Urinary bladder (tissue), 3 donors: ENCODE measurements at regions not wholly inside any gene's neighbourhood (a gene's known extent, or its start where the extent isn't known, plus 50 kb on each side); places are given as distances from the start of the nearest gene placed in this dataset.
A peak's percentile ranks its signal among the peaks of the same experiment; 100 is the strongest.
"Not testable (repeated sequence)": the region's sequence is repeated elsewhere in the genome, so short reads cannot be mapped to it uniquely, and the experiment has no call there.

Experiments used
- DNase-seq: peaks from one replicate; pipeline ENCODE4 v3.0.0-alpha.2; 2015; ENCODE audit errors: extremely low spot score
- H3K27ac ChIP-seq: one replicate; pipeline ENCODE4 v1.5.1; 2013; ENCODE audit warnings: low read depth, mild to moderate bottlenecking, moderate library complexity
- H3K36me3 ChIP-seq: one replicate; pipeline ENCODE4 v1.6.1; 2013; ENCODE audit warnings: mild to moderate bottlenecking, moderate library complexity; ENCODE audit not compliant: insufficient read depth
- H3K4me1 ChIP-seq: one replicate; pipeline ENCODE4 v1.6.1; 2013; ENCODE audit warnings: mild to moderate bottlenecking, moderate library complexity; ENCODE audit not compliant: insufficient read depth
- H3K4me3 ChIP-seq: one replicate; pipeline ENCODE4 v1.5.1; 2013; ENCODE audit warnings: low read depth, low read length
- WGBS: extraction: QIAGEN DNeasy Blood & Tissue Kit; methylation state at CpG from one replicate; pipeline ENCODE4 v1.1.7; 2013; 5-methylcytosine and 5-hydroxymethylcytosine counted together
- donor health status: healthy with polysubstance abuse.
- donor health status: healthy.

GRCh38 chr2:228378696-228379425, 197.4 kb upstream of the SPHKAP start:
- no peaks in the 10 kb centered on the region for H3K4me1 ChIP-seq
- no peak overlapping the region for H3K27ac ChIP-seq
- H3K4me3 ChIP-seq = no peak overlapping the region
- peak; percentile 13 for DNase-seq
- WGBS = 50% methylated on average over 3 of the region's 3 CpGs
- H3K36me3 ChIP-seq = no peaks in the 10 kb centered on the region

- Histone ChIP-seq H3K4me1 (no peaks in the 10 kb centered on the region), H3K4me3 (no peak overlapping the region)
- 73% methylated on average over 2 of the region's 2 CpGs for WGBS
These were observed 196.7 kb upstream of the SPHKAP start for GRCh38 chr2:228378233-228378632.

GRCh38 chr2:228377533-228377932, 196.0 kb upstream of the SPHKAP start:
- H3K27ac ChIP-seq = no peak overlapping the region
- H3K36me3 ChIP-seq = no peaks in the 10 kb centered on the region
- no peaks in the 10 kb centered on the region for H3K4me1 ChIP-seq
- DNase-seq = no peak
- 27% methylated on average over 6 of the region's 6 CpGs for WGBS
- H3K4me3 ChIP-seq = no peak overlapping the region

More at GRCh38 chr2:228378233-228378632, 196.7 kb upstream of the SPHKAP start:
- Histone ChIP-seq H3K27ac (no peak overlapping the region), H3K36me3 (no peaks in the 10 kb centered on the region)
- no peak for DNase-seq

- no peak for DNase-seq
- Histone ChIP-seq H3K27ac (no peak overlapping the region), H3K4me1 (no peaks in the 10 kb centered on the region), H3K36me3 (no peaks in the 10 kb centered on the region), H3K4me3 (no peak overlapping the region)
- WGBS = 68% methylated on average over 3 of the region's 3 CpGs
These were observed 193.3 kb upstream of the SPHKAP start for GRCh38 chr2:228374741-228375140.

GRCh38 chr2:228373191-228373590, 191.7 kb upstream of the SPHKAP start:
- H3K36me3 ChIP-seq = no peaks in the 10 kb centered on the region
- WGBS = 72% methylated on average over 2 of the region's 2 CpGs

GRCh38 chr2:228372212-228372611, 190.7 kb upstream of the SPHKAP start:
- H3K36me3 ChIP-seq = no peaks in the 10 kb centered on the region
- 86% methylated on average over 2 of the region's 2 CpGs for WGBS
- no peaks in the 10 kb centered on the region for H3K4me1 ChIP-seq
- no peak overlapping the region for H3K4me3 ChIP-seq
- no peak for DNase-seq
- no peak overlapping the region for H3K27ac ChIP-seq

More at GRCh38 chr2:228373191-228373590, 191.7 kb upstream of the SPHKAP start:
- no peak for DNase-seq
- no peak overlapping the region for H3K4me3 ChIP-seq
- no peak overlapping the region for H3K27ac ChIP-seq
- no peaks in the 10 kb centered on the region for H3K4me1 ChIP-seq

- H3K27ac ChIP-seq = no peak overlapping the region
- no peaks in the 10 kb centered on the region for H3K4me1 ChIP-seq
- 89% methylated on average over 5 of the region's 5 CpGs for WGBS
- H3K36me3 ChIP-seq = no peaks in the 10 kb centered on the region
- no peak for DNase-seq
- H3K4me3 ChIP-seq = no peak overlapping the region
These were observed 188.0 kb upstream of the SPHKAP start for GRCh38 chr2:228369400-228370031.

GRCh38 chr2:228367356-228367755, 185.9 kb upstream of the SPHKAP start:
- no peaks in the 10 kb centered on the region for H3K36me3 ChIP-seq
- H3K4me3 ChIP-seq = no peak overlapping the region
- 85% methylated on average over 2 of the region's 2 CpGs for WGBS
- H3K4me1 ChIP-seq = no peaks in the 10 kb centered on the region
- no peak for DNase-seq
- H3K27ac ChIP-seq = no peak overlapping the region

GRCh38 chr2:228359473-228359872, 178.0 kb upstream of the SPHKAP start:
- Histone ChIP-seq H3K4me3 (no peak overlapping the region), H3K27ac (no peak overlapping the region), H3K36me3 (no peaks in the 10 kb centered on the region), H3K4me1 (no peaks in the 10 kb centered on the region)
- WGBS = 52% methylated on average over 1 of the region's 1 CpG
- no peak for DNase-seq

GRCh38 chr2:228355897-228356296, 174.4 kb upstream of the SPHKAP start:
- H3K27ac ChIP-seq = no peak overlapping the region
- no peaks in the 10 kb centered on the region for H3K36me3 ChIP-seq
- no peak overlapping the region for H3K4me3 ChIP-seq
- WGBS = 41% methylated on average over 2 of the region's 2 CpGs
- H3K4me1 ChIP-seq = no peaks in the 10 kb centered on the region
- DNase-seq = no peak

GRCh38 chr2:228352980-228353379, 171.5 kb upstream of the SPHKAP start:
- not testable (repeated sequence) for H3K27ac ChIP-seq, H3K4me3 ChIP-seq, H3K36me3 ChIP-seq, H3K4me1 ChIP-seq, DNase-seq
- WGBS = 93% methylated on average over 12 of the region's 12 CpGs

- no peak for DNase-seq
- Histone ChIP-seq H3K36me3 (no peaks in the 10 kb centered on the region), H3K4me1 (no peaks in the 10 kb centered on the region), H3K27ac (no peak overlapping the region), H3K4me3 (no peak overlapping the region)
- WGBS = 28% methylated on average over 1 of the region's 1 CpG
These were observed 170.6 kb upstream of the SPHKAP start for GRCh38 chr2:228352048-228352447.

GRCh38 chr2:228348516-228349064, 167.1 kb upstream of the SPHKAP start:
- Histone ChIP-seq H3K4me1 (no peaks in the 10 kb centered on the region), H3K36me3 (no peaks in the 10 kb centered on the region), H3K4me3 (no peak overlapping the region), H3K27ac (no peak overlapping the region)
- DNase-seq = no peak

GRCh38 chr2:228344531-228344930, 163.0 kb upstream of the SPHKAP start:
- WGBS = 65% methylated on average over 2 of the region's 2 CpGs
- H3K36me3 ChIP-seq = no peaks in the 10 kb centered on the region
- no peak overlapping the region for H3K27ac ChIP-seq
- no peaks in the 10 kb centered on the region for H3K4me1 ChIP-seq
- no peak for DNase-seq
- no peak overlapping the region for H3K4me3 ChIP-seq
